GM04504 (cell line): ENCODE measurements at regions not wholly inside any gene's neighbourhood (a gene's known extent, or its start where the extent isn't known, plus 50 kb on each side); places are given as distances from the start of the nearest gene placed in this dataset.

Experiments used
- DNase-seq: peaks from one replicate; pipeline ENCODE4 v3.0.0-alpha.2; 2012; ENCODE audit warnings: low read depth

GRCh38 chr14:51473808-51474565 lies 177.7 kb upstream of the FRMD6 start:
- no peak for DNase-seq

- DNase-seq, result no peak
These were observed 176.9 kb upstream of the FRMD6 start for GRCh38 chr14:51474854-51475253.

DNA sequence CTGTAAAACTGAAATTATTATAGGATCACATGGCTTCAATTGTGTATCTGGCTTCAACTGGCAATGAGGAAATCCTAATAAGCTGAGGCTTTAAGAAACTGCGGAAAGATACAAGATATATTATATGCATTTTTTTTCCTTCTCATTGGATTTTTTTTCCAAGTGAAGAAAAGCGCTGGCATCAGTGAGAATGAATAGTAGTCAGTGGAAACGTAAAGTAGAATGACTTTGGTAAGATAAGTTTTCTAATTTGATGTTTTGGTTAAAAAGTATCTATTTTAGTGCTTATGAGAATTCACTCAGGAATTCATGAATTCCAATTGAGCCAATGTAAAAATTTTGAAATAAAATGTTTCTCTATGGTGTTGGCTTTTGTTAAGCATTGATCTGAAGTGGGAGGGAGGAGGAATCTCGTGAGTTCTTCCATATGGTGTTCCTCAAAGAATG lies 173.5 kb upstream of the FRMD6 start:
- peak; percentile 67 for DNase-seq

GRCh38 chr14:51479584-51480325 lies 172.0 kb upstream of the FRMD6 start:
- DNase-seq, result peak; percentile 67

- no peak for DNase-seq
These were observed 170.1 kb upstream of the FRMD6 start for GRCh38 chr14:51481643-51482042.

- DNase-seq, result no peak
These were observed 169.6 kb upstream of the FRMD6 start for GRCh38 chr14:51482102-51482501.

DNA sequence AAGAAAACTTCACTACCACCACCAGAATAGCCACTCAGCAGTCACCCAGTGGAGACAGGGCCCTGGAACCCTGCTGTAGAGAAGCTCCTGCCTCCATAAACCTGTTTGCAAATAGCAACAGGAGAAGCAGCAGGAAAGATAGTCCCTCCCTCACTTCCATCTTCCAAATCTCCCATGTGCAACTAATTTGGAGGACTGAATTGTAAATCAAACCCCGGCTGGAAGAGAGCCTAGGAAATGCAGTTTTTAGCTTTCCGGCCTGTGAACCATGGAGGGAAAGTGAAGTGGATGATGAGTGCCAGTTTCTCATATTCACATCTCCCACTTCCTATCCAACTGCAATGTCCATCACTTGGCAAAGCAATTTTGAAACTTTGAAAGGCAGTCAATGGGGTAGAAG lies 167.2 kb upstream of the FRMD6 start:
- peak; percentile 73 for DNase-seq

- no peak for DNase-seq
These were observed 166.0 kb upstream of the FRMD6 start for GRCh38 chr14:51485733-51486132.

DNA sequence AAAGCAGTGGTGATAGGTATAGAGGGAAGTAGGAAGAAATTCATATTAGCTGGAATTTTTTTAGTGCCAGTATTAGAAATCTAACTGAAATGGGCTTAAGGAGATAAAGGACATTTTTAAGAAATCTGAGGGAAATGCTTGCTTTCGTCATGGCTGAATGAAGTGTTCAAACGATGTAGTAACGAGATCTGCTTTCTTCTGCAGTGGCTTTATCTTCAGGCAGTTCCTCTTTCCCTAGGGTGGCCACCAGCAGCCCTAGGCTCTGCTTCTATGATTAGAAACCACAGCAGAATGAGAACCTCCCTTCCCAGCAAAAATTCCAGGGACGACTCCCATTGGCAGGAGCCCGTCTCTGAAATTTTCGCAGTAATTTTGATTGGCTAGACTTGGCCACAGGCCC lies 163.9 kb upstream of the FRMD6 start:
- DNase-seq, result no peak

DNA sequence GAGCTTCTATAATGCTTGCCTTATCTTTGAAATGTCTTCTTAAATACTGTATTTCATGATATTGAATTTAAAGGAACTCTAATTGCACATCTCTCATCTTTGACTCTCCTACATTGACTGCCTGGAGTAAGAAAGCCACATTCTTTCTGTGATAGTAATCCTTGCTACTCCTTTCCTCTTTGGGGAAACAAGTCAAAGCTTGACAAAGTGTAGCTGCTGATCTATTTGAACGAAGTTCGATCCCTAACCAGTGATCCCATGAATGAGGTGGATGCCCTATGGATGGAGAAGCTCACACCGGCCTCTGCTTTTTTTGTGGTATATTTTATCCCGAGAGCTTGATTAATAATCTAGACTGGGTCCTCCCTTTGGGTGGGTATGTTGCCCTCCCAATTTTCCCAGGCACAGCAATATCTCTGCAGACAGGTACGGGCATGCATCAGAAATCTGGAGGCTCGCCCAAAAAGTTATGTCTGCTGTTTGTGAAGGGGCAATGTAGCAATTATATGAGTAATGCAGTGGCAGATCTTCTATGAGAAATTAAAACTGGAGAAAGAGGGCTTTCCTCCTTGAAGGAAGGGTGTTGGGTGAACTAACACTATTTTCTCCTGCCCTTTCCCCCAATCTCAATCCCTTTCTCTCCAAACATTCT lies 163.0 kb upstream of the FRMD6 start:
- DNase-seq, result no peak

DNA sequence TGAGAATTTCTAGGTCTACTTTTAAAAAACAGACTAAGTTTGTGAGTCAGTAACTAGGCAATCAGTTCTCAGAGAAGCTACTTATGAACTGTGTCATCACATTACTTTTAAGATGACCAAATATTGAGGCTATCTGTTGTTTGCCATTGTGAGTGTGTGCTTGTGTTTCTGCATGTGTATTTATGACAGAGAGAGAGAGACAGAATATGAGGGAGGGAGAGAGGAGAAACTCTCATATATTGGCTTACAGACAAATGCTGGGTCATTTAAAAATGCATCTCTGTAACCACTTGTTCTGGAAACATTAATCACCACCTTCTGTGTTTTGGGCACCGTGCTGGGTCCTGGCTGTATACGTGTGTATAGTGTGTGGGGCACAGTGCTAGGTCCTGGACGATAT lies 161.5 kb upstream of the FRMD6 start:
- peak; percentile 72 for DNase-seq

GRCh38 chr14:51491036-51491545 lies 160.6 kb upstream of the FRMD6 start:
- DNase-seq, result no peak

- no peak for DNase-seq
These were observed 159.9 kb upstream of the FRMD6 start for GRCh38 chr14:51491776-51492175.

- DNase-seq, result no peak
These were observed 156.4 kb upstream of the FRMD6 start for GRCh38 chr14:51495319-51495718.

DNA sequence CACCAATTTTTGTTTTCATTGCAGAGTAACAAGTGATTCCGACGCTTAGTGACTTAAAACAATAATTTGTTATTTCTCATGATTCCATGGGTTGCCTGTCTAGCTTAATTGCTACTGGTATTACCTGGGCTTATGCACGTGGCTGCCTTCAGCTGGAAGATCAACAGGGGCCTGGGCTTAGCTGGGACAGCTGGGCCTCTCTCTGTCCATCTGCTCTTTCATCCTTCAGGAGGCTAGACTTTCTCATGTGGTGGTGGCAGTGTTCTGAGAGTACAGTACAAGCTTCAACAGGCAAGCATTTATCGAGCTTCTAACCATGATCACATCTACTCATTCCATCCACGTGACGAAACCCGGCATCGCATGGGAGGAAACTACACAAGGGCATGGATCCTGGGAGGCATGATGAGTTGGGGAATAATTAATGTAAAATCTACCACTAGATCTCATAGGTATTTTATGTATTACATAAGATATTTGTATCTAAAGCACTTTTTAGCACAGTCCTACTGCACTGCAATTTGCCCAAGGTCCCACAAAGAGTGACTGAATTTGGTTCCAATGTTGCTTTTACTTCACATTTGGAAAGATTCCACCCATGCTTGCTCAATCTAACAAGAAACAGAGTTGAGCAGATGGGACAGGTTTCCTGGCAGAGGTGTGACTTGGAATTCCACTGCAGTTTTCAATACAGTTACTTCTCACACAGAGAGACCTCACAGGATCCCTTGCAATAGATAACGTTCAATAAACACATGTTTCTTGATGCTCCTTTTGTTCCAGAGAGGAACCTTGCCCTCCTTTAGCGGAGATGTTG lies 153.1 kb upstream of the FRMD6 start:
- DNase-seq, result no peak

DNA sequence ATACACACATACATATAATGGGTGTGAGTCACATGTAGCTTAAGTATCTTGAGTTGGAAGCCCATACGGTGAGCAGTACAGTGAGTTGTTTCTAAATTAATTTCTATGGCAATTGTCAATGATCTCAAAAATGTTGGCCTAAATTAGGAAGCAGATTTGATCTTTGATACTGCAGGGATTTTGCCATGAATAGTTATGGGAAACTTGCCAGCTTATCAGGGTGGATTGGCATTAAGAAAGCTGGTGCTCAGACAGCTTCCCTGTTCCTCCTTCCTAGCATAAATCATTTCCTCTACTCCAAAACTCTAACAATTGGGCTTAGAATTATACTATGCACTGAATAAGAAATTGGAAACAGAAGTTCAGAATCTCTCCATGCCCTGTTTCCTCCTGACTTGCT lies 150.9 kb upstream of the FRMD6 start:
- no peak for DNase-seq

- DNase-seq, result no peak
These were observed 150.0 kb upstream of the FRMD6 start for GRCh38 chr14:51501746-51502145.

DNA sequence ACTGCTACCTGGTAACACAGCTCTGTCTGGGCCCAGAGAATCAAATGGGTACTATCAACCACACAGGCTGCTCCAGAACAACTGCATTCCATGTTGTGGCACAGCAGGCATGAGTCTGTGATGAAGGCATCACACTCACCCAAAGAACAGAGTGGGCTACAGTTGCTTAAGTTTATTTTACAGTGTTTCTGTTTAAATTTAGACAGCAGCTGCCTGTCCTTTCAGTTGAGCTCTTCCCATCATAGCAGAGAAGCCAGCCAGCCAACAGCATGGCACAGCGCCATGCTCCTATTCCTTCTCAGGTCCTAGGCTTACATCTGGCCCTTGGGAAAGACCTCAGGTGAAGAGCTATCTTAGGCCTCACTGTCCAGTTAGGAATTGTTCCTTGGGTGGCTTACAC lies 147.0 kb upstream of the FRMD6 start:
- DNase-seq, result no peak

GRCh38 chr14:51507511-51507905 lies 144.2 kb upstream of the FRMD6 start:
- no peak for DNase-seq

DNA sequence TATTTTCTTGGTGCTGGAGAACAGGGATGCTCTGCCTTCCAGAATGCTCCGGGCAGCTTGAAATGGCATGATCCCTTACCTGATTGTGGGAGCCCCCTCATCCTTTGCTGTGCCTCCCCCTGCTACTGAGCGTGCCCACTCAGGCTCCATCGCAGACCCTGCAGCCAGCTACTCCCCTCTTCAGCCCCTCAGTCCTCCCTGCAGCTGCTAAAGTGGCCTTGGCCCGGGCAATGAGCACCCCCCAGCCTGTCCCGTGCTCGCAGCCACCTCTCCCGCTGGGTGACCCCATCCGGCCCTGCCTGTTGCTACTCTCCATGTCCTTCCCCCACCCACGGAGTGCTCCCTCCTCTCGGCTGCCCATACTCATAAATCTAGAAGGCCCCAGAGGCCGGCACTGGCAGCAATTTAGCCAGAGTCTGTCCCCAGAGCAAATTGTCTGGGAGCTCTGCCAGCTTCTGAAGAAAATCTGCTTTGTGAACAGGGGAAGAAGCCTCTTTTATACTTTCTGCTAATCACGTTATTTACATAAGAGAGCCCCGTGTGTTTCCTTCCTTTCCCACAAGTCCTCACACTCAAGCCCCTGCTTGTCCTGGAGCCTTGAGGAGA lies 143.7 kb upstream of the FRMD6 start:
- peak; percentile 93 for DNase-seq

DNA sequence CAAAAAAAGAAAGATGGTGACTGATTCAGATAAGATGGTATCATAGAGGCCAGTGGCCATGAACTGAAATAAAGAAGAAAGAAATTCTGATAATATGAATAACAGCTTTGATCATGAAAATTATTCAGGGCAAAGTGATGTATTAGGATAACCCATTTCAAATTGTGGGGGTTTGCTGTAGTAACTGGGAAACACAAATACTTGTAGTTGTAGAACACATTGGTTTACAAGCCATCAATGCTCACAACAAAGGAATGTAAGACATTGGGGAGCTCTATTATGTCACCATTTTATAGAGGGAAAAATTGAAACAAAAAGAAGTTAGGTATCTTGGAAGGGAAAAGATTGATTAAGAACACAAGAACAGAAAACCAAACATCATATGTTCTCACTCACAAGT lies 140.4 kb upstream of the FRMD6 start:
- no peak for DNase-seq

GRCh38 chr14:51512316-51512715 lies 139.4 kb upstream of the FRMD6 start:
- DNase-seq, result no peak
